HT1080 (cell line): ENCODE measurements at regions not wholly inside any gene's neighbourhood (a gene's known extent, or its start where the extent isn't known, plus 50 kb on each side); places are given as distances from the start of the nearest gene placed in this dataset. TPM values are rescaled to one million over a fixed set of nuclear protein-coding genes. Genes with fewer than 3 reads are reported as not detected.
"Not testable (repeated sequence)": the region's sequence is repeated elsewhere in the genome, so short reads cannot be mapped to it uniquely, and the experiment has no call there.

Experiments
- DNase-seq: peaks from one replicate; pipeline ENCODE4 v3.0.0-alpha.2; 2015; ENCODE audit warnings: low read depth
- small RNA-seq: library from RNA; depleted of rRNA; stranded (forward); fragments of <200 nt; gene quantifications from one replicate; pipeline ENCODE3, GENCODE V24; 2014

DNA sequence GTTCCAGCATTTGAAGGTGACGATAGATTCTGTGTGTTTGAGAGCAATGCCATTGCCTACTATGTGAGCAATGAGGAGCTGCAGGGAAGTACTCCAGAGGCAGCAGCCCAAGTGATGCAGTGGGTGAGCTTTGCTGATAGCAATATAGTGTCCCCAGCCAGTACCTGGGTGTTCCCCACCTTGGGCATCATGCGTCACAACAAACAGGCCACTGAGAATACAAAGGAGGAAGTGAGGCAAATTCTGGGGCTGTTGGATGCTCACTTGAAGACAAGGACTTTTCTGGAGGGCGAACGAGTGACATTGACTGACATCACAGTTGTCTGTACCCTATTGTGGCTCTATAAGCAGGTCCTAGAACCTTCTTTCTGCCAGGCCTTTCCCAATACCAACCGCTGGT is 142.0 kb downstream of the PLS3 start:
- no peak for DNase-seq

DNA sequence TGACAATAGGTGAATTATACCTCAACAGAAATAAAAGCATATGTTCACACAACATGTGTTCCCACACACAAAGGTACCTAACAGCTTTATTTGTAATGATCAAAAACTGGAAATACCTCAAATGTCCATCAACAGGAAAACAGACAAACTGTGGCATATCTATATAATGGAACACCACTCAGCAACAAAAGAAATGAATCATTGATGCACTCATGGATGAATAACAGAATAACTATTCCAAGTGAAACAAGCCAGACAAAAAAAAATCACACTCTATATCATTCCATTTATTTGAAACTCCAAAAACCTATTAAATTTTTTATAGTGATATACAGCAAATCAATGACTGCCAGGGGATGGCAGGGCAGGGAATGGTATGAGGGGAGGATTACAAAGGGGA is 148.1 kb downstream of the PLS3 start:
- DNase-seq = peak; percentile 1

DNA sequence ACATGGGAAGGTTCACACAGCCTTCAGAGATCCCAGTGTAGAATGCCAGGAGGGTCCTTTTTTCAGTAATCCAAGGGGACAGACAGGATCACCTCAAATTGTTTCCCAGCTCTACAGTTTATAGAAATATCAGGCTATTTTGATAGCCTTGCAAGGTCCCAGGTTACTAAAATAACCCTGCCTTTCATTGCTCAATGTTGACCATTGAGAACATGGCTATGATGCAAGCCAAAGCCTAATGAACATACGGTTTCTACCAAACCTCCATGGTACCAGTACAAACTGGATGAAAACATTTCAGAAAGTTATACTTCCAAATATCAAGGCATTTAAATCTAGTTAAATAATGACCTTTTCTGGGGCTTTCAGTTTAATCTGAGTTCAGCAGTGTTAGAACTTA is 151.5 kb downstream of the PLS3 start:
- no peak for DNase-seq

DNA sequence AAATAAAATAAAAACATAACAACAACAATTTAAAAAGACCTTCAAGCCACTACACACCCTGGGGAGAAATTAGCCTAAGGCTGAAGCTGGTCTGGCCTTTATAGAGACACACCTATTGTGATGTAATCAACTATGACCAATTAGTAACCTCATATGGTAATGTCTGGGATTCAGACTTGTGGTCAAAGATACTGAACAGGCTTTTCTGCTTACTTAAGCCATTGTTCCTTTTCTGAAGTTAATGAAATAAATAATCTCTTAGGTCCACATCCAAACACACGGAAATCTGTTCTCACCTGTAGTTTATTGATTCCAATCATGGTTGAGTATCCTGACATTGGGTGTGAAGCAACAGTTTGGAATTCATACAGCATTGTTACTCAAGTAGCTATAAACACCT is 152.5 kb downstream of the PLS3 start:
- no peak for DNase-seq

DNA sequence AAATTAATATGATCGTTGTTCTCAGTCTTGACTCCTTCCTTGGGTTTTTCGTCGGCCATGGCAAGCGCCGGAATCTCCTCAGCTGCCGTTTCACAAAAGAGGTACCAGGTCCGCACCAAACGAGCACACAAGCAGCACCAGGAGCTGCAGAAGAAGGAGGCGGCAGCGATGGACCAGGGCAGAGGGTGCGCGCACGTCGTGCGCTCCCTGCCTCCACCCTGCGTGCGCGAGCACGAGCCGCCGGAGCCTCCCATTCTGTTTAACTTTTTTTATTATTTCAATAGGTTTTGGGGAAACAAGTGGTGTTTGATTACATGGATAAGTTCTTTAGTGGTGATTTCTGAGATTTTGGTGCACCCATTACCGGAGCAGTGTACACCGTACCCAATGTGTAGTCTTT is 158.2 kb downstream of the PLS3 start:
- peak; percentile 44 for DNase-seq

DNA sequence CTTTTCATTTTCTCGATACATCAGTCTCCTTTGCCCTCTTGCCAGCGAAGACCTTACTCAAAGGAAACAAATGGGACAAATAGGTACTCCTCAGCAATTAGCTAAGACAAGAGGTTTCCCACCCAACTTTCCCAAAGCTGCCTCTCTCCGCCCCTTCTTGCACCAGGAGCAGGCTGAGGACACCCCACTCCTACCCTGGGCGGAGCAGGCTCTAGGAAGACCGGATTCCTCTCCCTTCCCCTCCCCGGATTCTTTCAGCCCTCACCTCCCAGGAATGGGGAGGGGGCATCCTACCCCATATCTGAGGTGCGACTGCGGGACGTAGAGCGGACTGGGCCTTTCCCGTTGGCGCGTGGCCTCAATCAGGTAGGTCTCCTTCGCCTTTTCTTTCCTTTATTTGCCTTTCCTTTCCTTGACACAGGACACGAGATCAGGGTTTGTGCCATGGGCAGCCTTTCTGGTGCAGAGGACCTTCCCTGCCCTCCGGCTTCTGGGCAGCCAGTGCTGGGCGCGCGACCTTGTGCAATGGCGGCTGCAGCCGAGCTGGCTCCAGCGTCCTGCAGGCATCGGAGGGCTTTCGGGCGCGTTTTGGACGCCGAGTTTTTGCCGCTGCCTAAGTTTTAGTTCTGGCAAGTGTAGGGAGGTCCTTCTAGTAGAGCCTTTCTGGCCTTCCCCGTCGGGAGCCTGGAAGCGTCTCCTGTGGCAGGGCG is 161.9 kb downstream of the PLS3 start:
- not testable (repeated sequence) for DNase-seq

DNA sequence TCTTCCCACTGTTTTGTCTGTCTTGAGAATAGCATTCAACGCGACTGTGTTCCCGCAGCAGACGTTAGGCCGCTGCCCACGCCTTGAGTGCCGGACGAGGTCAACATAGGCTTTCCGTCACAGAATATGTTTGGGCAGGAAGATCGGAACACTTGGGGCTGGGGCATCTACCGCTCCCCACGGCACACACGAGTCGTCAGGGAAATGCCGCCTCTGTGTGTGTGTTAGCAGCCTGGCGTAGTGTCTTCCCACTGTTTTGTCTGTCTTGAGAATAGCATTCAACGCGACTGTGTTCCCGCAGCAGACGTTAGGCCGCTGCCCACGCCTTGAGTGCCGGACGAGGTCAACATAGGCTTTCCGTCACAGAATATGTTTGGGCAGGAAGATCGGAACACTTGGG is 164.4 kb downstream of the PLS3 start:
- not testable (repeated sequence) for DNase-seq

DNA sequence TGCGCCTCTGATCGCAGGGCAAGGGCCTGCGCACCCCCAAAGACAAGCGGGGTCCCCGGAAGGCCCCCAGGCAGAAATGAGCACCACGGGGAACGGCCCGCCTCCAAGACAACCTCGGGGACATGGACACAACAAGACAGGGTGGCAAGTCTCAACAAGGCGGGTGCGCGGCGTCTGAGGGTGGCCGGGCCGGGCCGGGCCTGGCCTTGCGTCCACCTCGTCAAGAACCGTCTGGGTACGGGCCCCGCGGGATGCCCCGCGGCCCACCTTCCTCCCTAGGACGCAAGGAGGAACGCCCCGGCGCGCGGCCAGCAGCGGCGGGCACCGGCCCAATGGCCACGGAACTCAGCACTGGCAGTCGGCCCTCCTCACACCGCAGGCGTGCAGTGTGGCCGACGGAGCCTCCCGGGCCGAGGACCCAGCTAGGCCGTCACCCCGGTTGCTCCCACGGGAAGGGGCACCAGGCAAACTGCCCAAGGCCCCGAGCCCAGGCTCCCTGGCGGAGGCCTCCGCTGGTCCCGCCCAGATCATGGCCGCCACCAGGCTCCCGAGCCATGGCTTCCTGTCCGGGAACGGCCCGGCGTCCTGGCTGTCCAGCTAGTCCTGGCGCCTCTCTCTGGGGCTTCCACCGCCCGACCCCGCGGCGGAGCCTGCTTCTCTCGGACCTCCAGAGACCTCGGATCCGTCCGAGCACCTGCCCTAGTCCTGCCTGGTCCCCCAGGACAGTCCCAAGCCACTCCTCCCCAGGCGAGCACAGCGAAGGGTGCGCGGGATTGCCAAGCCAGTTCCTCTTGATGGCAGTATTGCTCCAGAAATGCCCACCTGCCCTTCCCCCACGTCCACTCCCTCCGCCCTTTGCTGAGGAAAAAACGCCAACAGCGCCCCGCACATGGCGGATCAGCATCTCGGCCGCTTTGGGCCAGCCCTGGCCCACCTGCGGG is 167.1 kb downstream of the PLS3 start:
- not testable (repeated sequence) for DNase-seq

DNA sequence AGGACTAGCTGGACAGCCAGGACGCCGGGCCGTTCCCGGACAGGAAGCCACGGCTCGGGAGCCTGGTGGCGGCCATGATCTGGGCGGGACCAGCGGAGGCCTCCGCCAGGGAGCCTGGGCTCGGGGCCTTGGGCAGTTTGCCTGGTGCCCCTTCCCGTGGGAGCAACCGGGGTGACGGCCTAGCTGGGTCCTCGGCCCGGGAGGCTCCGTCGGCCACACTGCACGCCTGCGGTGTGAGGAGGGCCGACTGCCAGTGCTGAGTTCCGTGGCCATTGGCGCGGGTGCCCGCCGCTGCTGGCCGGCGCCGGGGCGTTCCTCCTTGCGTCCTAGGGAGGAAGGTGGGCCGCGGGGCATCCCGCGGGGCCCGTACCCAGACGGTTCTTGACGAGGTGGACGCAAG is 171.6 kb downstream of the PLS3 start:
- not testable (repeated sequence) for DNase-seq

DNA sequence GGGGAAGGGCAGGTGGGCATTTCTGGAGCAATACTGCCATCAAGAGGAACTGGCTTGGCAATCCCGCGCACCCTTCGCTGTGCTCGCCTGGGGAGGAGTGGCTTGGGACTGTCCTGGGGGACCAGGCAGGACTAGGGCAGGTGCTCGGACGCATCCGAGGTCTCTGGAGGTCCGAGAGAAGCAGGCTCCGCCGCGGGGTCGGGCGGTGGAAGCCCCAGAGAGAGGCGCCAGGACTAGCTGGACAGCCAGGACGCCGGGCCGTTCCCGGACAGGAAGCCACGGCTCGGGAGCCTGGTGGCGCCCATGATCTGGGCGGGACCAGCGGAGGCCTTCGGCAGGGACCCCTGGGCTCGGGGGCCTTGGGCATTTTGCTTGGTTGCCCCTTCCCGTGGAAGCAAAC is 174.3 kb downstream of the PLS3 start:
- DNase-seq = not testable (repeated sequence)

Small RNAs in the stretch of these regions (small RNA-seq; reads per million reads assigned to genes)
- gene AC005000.1 = not detected
